ENCODE measurements at regions not wholly inside any gene's neighbourhood (a gene's known extent, or its start where the extent isn't known, plus 50 kb on each side); places are given as distances from the start of the nearest gene placed in this dataset.

- H3K36me3 ChIP-seq (ENCODE audit: control insufficient read depth, insufficient read depth, low read length) = no peaks in the 10 kb centered on the region
- no peak overlapping the region for H3K4me3 ChIP-seq (ENCODE audit: low read depth, low read length)
- no peak for DNase-seq (ENCODE audit: low read depth)
- no peak for FAIRE-seq
- TF ChIP-seq CTCF (IDR thresholded peaks at IDR 0.05; ENCODE audit: insufficient read depth, low read length, severe bottlenecking) = no peak
- no peaks in the 10 kb centered on the region for H3K27me3 ChIP-seq (ENCODE audit: control insufficient read depth, insufficient read depth, low read length)
Observed at GRCh38 chr7:106466867-106467266, 182.1 kb upstream of the NAMPT start.

GRCh38 chr7:106465704-106466468 lies 181.1 kb upstream of the NAMPT start:
- FAIRE-seq (no peak), DNase-seq (ENCODE audit: low read depth) (no peak)
- no peak overlapping the region for H3K4me3 ChIP-seq (ENCODE audit: low read depth, low read length)
- H3K36me3 ChIP-seq (ENCODE audit: control insufficient read depth, insufficient read depth, low read length) = no peaks in the 10 kb centered on the region
- H3K27me3 ChIP-seq (ENCODE audit: control insufficient read depth, insufficient read depth, low read length) = no peaks in the 10 kb centered on the region
- TF ChIP-seq CTCF (IDR thresholded peaks at IDR 0.05; ENCODE audit: insufficient read depth, low read length, severe bottlenecking) = no peak

- Histone ChIP-seq H3K27me3 (ENCODE audit: control insufficient read depth, insufficient read depth, low read length) (no peaks in the 10 kb centered on the region), H3K36me3 (ENCODE audit: control insufficient read depth, insufficient read depth, low read length) (no peaks in the 10 kb centered on the region), H3K4me3 (ENCODE audit: low read depth, low read length) (no peak overlapping the region)
- FAIRE-seq (no peak), DNase-seq (ENCODE audit: low read depth) (no peak)
- no peak for TF ChIP-seq CTCF (IDR thresholded peaks at IDR 0.05; ENCODE audit: insufficient read depth, low read length, severe bottlenecking)
Observed at GRCh38 chr7:106464651-106465050, 179.9 kb upstream of the NAMPT start.

GRCh38 chr7:106463851-106464611 lies 179.2 kb upstream of the NAMPT start:
- FAIRE-seq (no peak), DNase-seq (ENCODE audit: low read depth) (no peak)
- Histone ChIP-seq H3K36me3 (ENCODE audit: control insufficient read depth, insufficient read depth, low read length) (no peaks in the 10 kb centered on the region), H3K27me3 (ENCODE audit: control insufficient read depth, insufficient read depth, low read length) (no peaks in the 10 kb centered on the region), H3K4me3 (ENCODE audit: low read depth, low read length) (no peak overlapping the region)
- no peak for TF ChIP-seq CTCF (IDR thresholded peaks at IDR 0.05; ENCODE audit: insufficient read depth, low read length, severe bottlenecking)

GRCh38 chr7:106462914-106463482 lies 178.2 kb upstream of the NAMPT start:
- no peak for TF ChIP-seq CTCF (IDR thresholded peaks at IDR 0.05; ENCODE audit: insufficient read depth, low read length, severe bottlenecking)
- DNase-seq (ENCODE audit: low read depth) (no peak), FAIRE-seq (no peak)
- Histone ChIP-seq H3K36me3 (ENCODE audit: control insufficient read depth, insufficient read depth, low read length) (no peaks in the 10 kb centered on the region), H3K4me3 (ENCODE audit: low read depth, low read length) (no peak overlapping the region), H3K27me3 (ENCODE audit: control insufficient read depth, insufficient read depth, low read length) (no peaks in the 10 kb centered on the region)
